CD4-positive, alpha-beta memory T cell (primary cell): ENCODE measurements at regions not wholly inside any gene's neighbourhood (a gene's known extent, or its start where the extent isn't known, plus 50 kb on each side); places are given as distances from the start of the nearest gene placed in this dataset.

ENCODE experiments used
- CTCF ChIA-PET: fragments of 350-600 bp; sonication (Branson Sonifier 250); formaldehyde crosslinking; loops from one replicate; lab custom pipeline; 2021; ENCODE audit warnings: inconsistent platforms; ENCODE audit not compliant: partially characterized antibody; lab: Charles Lee
- POLR2A ChIA-PET: fragments of 350-600 bp; sonication (Branson Sonifier 250); formaldehyde crosslinking; loops from one replicate; lab custom pipeline; 2021; ENCODE audit not compliant: partially characterized antibody; lab: Charles Lee
- DNase-seq, 5 donors: peaks; one replicate each; pipeline versions ENCODE4 v3.0.0 to v3.0.0-alpha.2; 2020 to 2022; ENCODE audit warnings: mixed read lengths in 1 of 5
- H3K27ac ChIP-seq: one replicate; pipeline ENCODE4 v1.7.0; 2013; ENCODE audit warnings: low read depth, low read length
- H3K27me3 ChIP-seq: 2 replicates; pipeline ENCODE4 v1.7.0; 2013; ENCODE audit warnings: mild to moderate bottlenecking, low read length, moderate library complexity; ENCODE audit not compliant: insufficient read depth
- H3K36me3 ChIP-seq: 2 replicates; pipeline ENCODE4 v1.7.0; 2013; ENCODE audit warnings: mild to moderate bottlenecking, low read length, moderate library complexity; ENCODE audit not compliant: insufficient read depth
- H3K4me1 ChIP-seq: 2 replicates; pipeline ENCODE4 v1.7.0; 2013; ENCODE audit warnings: mild to moderate bottlenecking, low read length, moderate library complexity; ENCODE audit not compliant: insufficient read depth
- H3K4me3 ChIP-seq, 2 donors: one replicate each; pipeline ENCODE4 v1.7.0; 2013; ENCODE audit warnings: low read length in 2 of 2, mild to moderate bottlenecking in 1 of 2
- H3K9me3 ChIP-seq, 2 donors: one replicate each; pipeline ENCODE4 v1.7.0; 2013; ENCODE audit warnings: low read length in 2 of 2, control low read depth in 1 of 2; ENCODE audit not compliant: control insufficient read depth in 1 of 2
- H3K27ac Mint-ChIP-seq, 7 donors: one replicate each; pipeline ENCODE4 v1.8.0; 2020 to 2021; ENCODE audit warnings: mixed read lengths in 7 of 7, mild to moderate bottlenecking in 6 of 7, inconsistent platforms in 3 of 7, moderate library complexity in 3 of 7
- H3K27me3 Mint-ChIP-seq, 2 donors: one replicate each; pipeline ENCODE4 v1.8.0; 2020 to 2021; ENCODE audit warnings: mixed read lengths in 2 of 2
- H3K36me3 Mint-ChIP-seq, 2 donors: one replicate each; pipeline ENCODE4 v1.8.0; 2020 to 2021; ENCODE audit warnings: mixed read lengths in 2 of 2, inconsistent platforms in 1 of 2, mild to moderate bottlenecking in 1 of 2
- H3K4me1 Mint-ChIP-seq, 4 donors: one replicate each; pipeline ENCODE4 v1.8.0; 2020 to 2021; ENCODE audit warnings: mixed read lengths in 4 of 4, mild to moderate bottlenecking in 1 of 4
- H3K4me3 Mint-ChIP-seq, 8 donors: one replicate each; pipeline ENCODE4 v1.8.0; 2020 to 2021; ENCODE audit warnings: mixed read lengths in 8 of 8, mild to moderate bottlenecking in 7 of 8, moderate library complexity in 6 of 8, inconsistent platforms in 3 of 8
- H3K9me3 Mint-ChIP-seq, 8 donors: one replicate each; pipeline ENCODE4 v1.8.0; 2020 to 2021; ENCODE audit warnings: mixed read lengths in 8 of 8, mild to moderate bottlenecking in 5 of 8, inconsistent platforms in 3 of 8, moderate library complexity in 1 of 8
- intact Hi-C: fragments of 100-400 bp; cut with micrococcal nuclease; formaldehyde crosslinking; loops from one replicate; pipeline ENCODE4 v1.15.1; 2023

GRCh38 chr21:17003763-17004373, 509.0 kb upstream of the CXADR start:
- Histone ChIP-seq H3K4me3 (no peak overlapping the region), H3K27me3 (no peaks in the 10 kb centered on the region), H3K27ac (no peak overlapping the region), H3K4me1 (no peaks in the 10 kb centered on the region), H3K36me3 (no peaks in the 10 kb centered on the region), H3K9me3 (no peaks in the 10 kb centered on the region)
- H3K27ac Mint-ChIP-seq, result no peak overlapping the region
- ChIA-PET POLR2A (no interaction called here), CTCF (no interaction called here)
- no peaks in the 10 kb centered on the region for H3K4me1 Mint-ChIP-seq
- intact Hi-C loops, result no loop called here
- no peaks in the 10 kb centered on the region for H3K27me3 Mint-ChIP-seq
- no peaks in the 10 kb centered on the region for H3K36me3 Mint-ChIP-seq
- H3K4me3 Mint-ChIP-seq, result no peak overlapping the region
- DNase-seq, result no peak
- H3K9me3 Mint-ChIP-seq, result peaks cover 0 to 26% (median 10%) of the 10 kb centered on the region in 8 donors

GRCh38 chr21:17032141-17032655, 480.6 kb upstream of the CXADR start:
- no peak overlapping the region for H3K27ac ChIP-seq

GRCh38 chr21:17044696-17045095, 468.1 kb upstream of the CXADR start:
- no peaks in the 10 kb centered on the region for H3K4me1 ChIP-seq
- no peaks in the 10 kb centered on the region for H3K27me3 Mint-ChIP-seq
- peaks cover 3 to 23% (median 9%) of the 10 kb centered on the region in 8 donors for H3K9me3 Mint-ChIP-seq
- CTCF ChIA-PET, result no interaction called here
- no peaks in the 10 kb centered on the region for H3K4me1 Mint-ChIP-seq
- H3K9me3 ChIP-seq, result no peaks in the 10 kb centered on the region
- POLR2A ChIA-PET, result no interaction called here
- H3K27ac ChIP-seq, result no peak overlapping the region
- no peaks in the 10 kb centered on the region for H3K36me3 ChIP-seq
- no peak overlapping the region for H3K4me3 ChIP-seq
- no peak overlapping the region for H3K27ac Mint-ChIP-seq
- H3K36me3 Mint-ChIP-seq, result no peaks in the 10 kb centered on the region
- no peak overlapping the region for H3K4me3 Mint-ChIP-seq
- intact Hi-C loops, result no loop called here
- H3K27me3 ChIP-seq, result no peaks in the 10 kb centered on the region
- no peak for DNase-seq

More at GRCh38 chr21:17032141-17032655, 480.6 kb upstream of the CXADR start:
- Histone ChIP-seq H3K36me3 (no peaks in the 10 kb centered on the region), H3K9me3 (no peaks in the 10 kb centered on the region), H3K4me1 (no peaks in the 10 kb centered on the region), H3K27me3 (no peaks in the 10 kb centered on the region), H3K4me3 (no peak overlapping the region)
- no peak for DNase-seq
- intact Hi-C loops, result no loop called here
- H3K9me3 Mint-ChIP-seq, result peaks cover 0 to 23% (median 12%) of the 10 kb centered on the region in 8 donors
- H3K4me3 Mint-ChIP-seq, result no peak overlapping the region
- ChIA-PET CTCF (no interaction called here), POLR2A (no interaction called here)
- H3K36me3 Mint-ChIP-seq, result peaks cover 0 to 4% of the 10 kb centered on the region in 2 donors
- H3K4me1 Mint-ChIP-seq, result no peaks in the 10 kb centered on the region
- H3K27me3 Mint-ChIP-seq, result no peaks in the 10 kb centered on the region
- no peak overlapping the region for H3K27ac Mint-ChIP-seq

GRCh38 chr21:17045214-17045853, 467.5 kb upstream of the CXADR start:
- ChIA-PET POLR2A (interaction anchor here (0.6 kb wide), 1 partner anchor 294 kb away, joined by 4 read pairs; no protein-coding TSS in a partner anchor), CTCF (no interaction called here)
- intact Hi-C loops, result no loop called here
- DNase-seq, result no peak
- Histone ChIP-seq H3K27ac (no peak overlapping the region), H3K27me3 (no peaks in the 10 kb centered on the region), H3K4me3 (no peak overlapping the region), H3K36me3 (no peaks in the 10 kb centered on the region), H3K4me1 (no peaks in the 10 kb centered on the region), H3K9me3 (no peaks in the 10 kb centered on the region)
- H3K36me3 Mint-ChIP-seq, result no peaks in the 10 kb centered on the region
- H3K27ac Mint-ChIP-seq, result no peak overlapping the region
- no peaks in the 10 kb centered on the region for H3K4me1 Mint-ChIP-seq
- no peak overlapping the region for H3K4me3 Mint-ChIP-seq
- H3K9me3 Mint-ChIP-seq, result peaks cover 5 to 20% (median 10%) of the 10 kb centered on the region in 8 donors
- H3K27me3 Mint-ChIP-seq, result no peaks in the 10 kb centered on the region

- no peaks in the 10 kb centered on the region for H3K36me3 Mint-ChIP-seq
- H3K4me1 ChIP-seq, result no peaks in the 10 kb centered on the region
- no peak overlapping the region for H3K27ac ChIP-seq
- ChIA-PET POLR2A (no interaction called here), CTCF (no interaction called here)
- H3K27me3 Mint-ChIP-seq, result no peaks in the 10 kb centered on the region
- H3K27me3 ChIP-seq, result no peaks in the 10 kb centered on the region
- no peak overlapping the region for H3K4me3 Mint-ChIP-seq
- H3K9me3 Mint-ChIP-seq, result peaks cover 0 to 16% (median 8%) of the 10 kb centered on the region in 8 donors
- no peaks in the 10 kb centered on the region for H3K9me3 ChIP-seq
- no peaks in the 10 kb centered on the region for H3K4me1 Mint-ChIP-seq
- DNase-seq, result no peak
- intact Hi-C loops, result no loop called here
- H3K27ac Mint-ChIP-seq, result no peak overlapping the region
- H3K4me3 ChIP-seq, result no peak overlapping the region
- H3K36me3 ChIP-seq, result no peaks in the 10 kb centered on the region
Observed at GRCh38 chr21:17048974-17049373, 463.9 kb upstream of the CXADR start.

GRCh38 chr21:17050156-17050555, 462.7 kb upstream of the CXADR start:
- POLR2A ChIA-PET, result no interaction called here
- H3K9me3 Mint-ChIP-seq, result peaks cover 0 to 16% (median 6%) of the 10 kb centered on the region in 8 donors
- no peaks in the 10 kb centered on the region for H3K27me3 Mint-ChIP-seq
- Histone ChIP-seq H3K27me3 (no peaks in the 10 kb centered on the region), H3K36me3 (no peaks in the 10 kb centered on the region), H3K9me3 (no peaks in the 10 kb centered on the region), H3K27ac (no peak overlapping the region), H3K4me1 (no peaks in the 10 kb centered on the region), H3K4me3 (no peak overlapping the region)
- H3K36me3 Mint-ChIP-seq, result no peaks in the 10 kb centered on the region
- no peak for DNase-seq
- no peak overlapping the region for H3K4me3 Mint-ChIP-seq
- CTCF ChIA-PET, result no interaction called here
- H3K4me1 Mint-ChIP-seq, result no peaks in the 10 kb centered on the region
- intact Hi-C loops, result no loop called here
- no peak overlapping the region for H3K27ac Mint-ChIP-seq

GRCh38 chr21:17050646-17051045, 462.2 kb upstream of the CXADR start:
- Histone ChIP-seq H3K4me1 (no peaks in the 10 kb centered on the region), H3K27me3 (no peaks in the 10 kb centered on the region), H3K4me3 (no peak overlapping the region), H3K9me3 (no peaks in the 10 kb centered on the region), H3K36me3 (no peaks in the 10 kb centered on the region), H3K27ac (no peak overlapping the region)
- DNase-seq, result no peak
- Mint-ChIP-seq H3K9me3 (peaks cover 2 to 16% (median 7%) of the 10 kb centered on the region in 8 donors), H3K4me3 (no peak overlapping the region), H3K4me1 (no peaks in the 10 kb centered on the region), H3K27me3 (no peaks in the 10 kb centered on the region), H3K27ac (no peak overlapping the region), H3K36me3 (no peaks in the 10 kb centered on the region)
- CTCF ChIA-PET, result no interaction called here
- intact Hi-C loops, result no loop called here
- POLR2A ChIA-PET, result no interaction called here
